NT2/D1 (cell line): ENCODE measurements at regions not wholly inside any gene's neighbourhood (a gene's known extent, or its start where the extent isn't known, plus 50 kb on each side); places are given as distances from the start of the nearest gene placed in this dataset.

Experiments
- SUZ12 ChIP-seq: IDR thresholded peaks from 2 replicates; pipeline ENCODE4 v1.6.1; 2011; ENCODE audit not compliant: insufficient read length, insufficient read depth; ENCODE audit errors: extremely low read depth
- YY1 ChIP-seq: IDR thresholded peaks from 2 replicates; pipeline ENCODE4 v1.6.1; 2011; ENCODE audit not compliant: insufficient read length, insufficient read depth
- ZNF274 ChIP-seq: IDR thresholded peaks from 2 replicates; pipeline ENCODE4 v1.6.1; 2011; ENCODE audit warnings: mild to moderate bottlenecking, low read depth, low read length

DNA sequence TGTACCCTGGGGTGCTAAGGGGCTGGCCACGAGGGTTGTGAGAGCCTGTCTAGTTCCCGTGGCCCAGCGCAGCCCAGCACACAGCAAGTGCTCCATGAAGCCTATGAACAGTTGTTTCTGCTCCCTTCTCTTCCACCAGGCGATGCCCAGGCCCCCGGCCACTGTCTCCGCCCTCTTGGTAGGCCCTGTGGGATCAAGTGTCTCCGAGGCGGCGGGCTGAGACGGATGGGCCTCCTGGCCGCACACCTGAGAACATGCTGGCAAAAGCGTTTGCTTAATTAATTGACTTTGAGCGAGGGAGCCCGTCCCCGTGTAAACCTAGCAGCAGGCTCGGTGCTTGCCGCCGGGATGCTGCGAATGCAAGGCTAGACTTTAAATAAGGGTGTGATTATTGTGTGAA, 129.7 kb upstream of the GSE1 start:
- TF ChIP-seq YY1, result no peak
- no peak for TF ChIP-seq ZNF274
- no peak for TF ChIP-seq SUZ12
